Rectal smooth muscle tissue (tissue), 1 donor: ENCODE measurements at regions not wholly inside any gene's neighbourhood (a gene's known extent, or its start where the extent isn't known, plus 50 kb on each side); places are given as distances from the start of the nearest gene placed in this dataset.

ENCODE experiments used
- H3K27ac ChIP-seq: one replicate; pipeline ENCODE4 v1.7.0; 2013; ENCODE audit warnings: low read depth, low read length, inconsistent platforms
- H3K27me3 ChIP-seq: one replicate; pipeline ENCODE4 v1.7.0; 2013; ENCODE audit warnings: low read length; ENCODE audit not compliant: control insufficient read depth, insufficient read depth
- H3K36me3 ChIP-seq: one replicate; pipeline ENCODE4 v1.7.0; 2013; ENCODE audit warnings: low read length; ENCODE audit not compliant: control insufficient read depth, insufficient read depth
- H3K4me1 ChIP-seq: one replicate; pipeline ENCODE4 v1.7.0; 2013; ENCODE audit warnings: low read length; ENCODE audit not compliant: control insufficient read depth, insufficient read depth
- H3K4me3 ChIP-seq: one replicate; pipeline ENCODE4 v1.7.0; 2013; ENCODE audit warnings: low read length
- H3K9ac ChIP-seq: one replicate; pipeline ENCODE4 v1.7.0; 2013; ENCODE audit warnings: low read length

GRCh38 chr1:199307496-199308264 lies 668.8 kb downstream of the PTPRC start:
- Histone ChIP-seq H3K27me3 (no peaks in the 10 kb centered on the region), H3K27ac (no peak overlapping the region), H3K36me3 (no peaks in the 10 kb centered on the region), H3K9ac (no peak overlapping the region), H3K4me3 (no peak overlapping the region), H3K4me1 (no peaks in the 10 kb centered on the region)

GRCh38 chr1:199308349-199308846 lies 669.6 kb downstream of the PTPRC start:
- no peaks in the 10 kb centered on the region for H3K36me3 ChIP-seq
- H3K4me1 ChIP-seq: no peaks in the 10 kb centered on the region
- H3K4me3 ChIP-seq: no peak overlapping the region
- H3K9ac ChIP-seq: no peak overlapping the region
- no peaks in the 10 kb centered on the region for H3K27me3 ChIP-seq
- H3K27ac ChIP-seq: no peak overlapping the region

- H3K27ac ChIP-seq: no peak overlapping the region
- H3K36me3 ChIP-seq: no peaks in the 10 kb centered on the region
- H3K9ac ChIP-seq: no peak overlapping the region
- H3K4me3 ChIP-seq: no peak overlapping the region
- H3K27me3 ChIP-seq: no peaks in the 10 kb centered on the region
- H3K4me1 ChIP-seq: no peaks in the 10 kb centered on the region
Observed at GRCh38 chr1:199310708-199311107, 671.9 kb downstream of the PTPRC start.

- Histone ChIP-seq H3K36me3 (no peaks in the 10 kb centered on the region), H3K27ac (no peak overlapping the region), H3K4me3 (no peak overlapping the region), H3K27me3 (no peaks in the 10 kb centered on the region), H3K9ac (no peak overlapping the region), H3K4me1 (no peaks in the 10 kb centered on the region)
Observed at GRCh38 chr1:199311478-199312262, 672.8 kb downstream of the PTPRC start.

- H3K9ac ChIP-seq: no peak overlapping the region
- H3K4me1 ChIP-seq: no peaks in the 10 kb centered on the region
- no peak overlapping the region for H3K4me3 ChIP-seq
- H3K27ac ChIP-seq: no peak overlapping the region
- H3K27me3 ChIP-seq: no peaks in the 10 kb centered on the region
- H3K36me3 ChIP-seq: no peaks in the 10 kb centered on the region
Observed at GRCh38 chr1:199312626-199313025, 673.8 kb downstream of the PTPRC start.

- no peaks in the 10 kb centered on the region for H3K27me3 ChIP-seq
- H3K4me1 ChIP-seq: no peaks in the 10 kb centered on the region
- H3K9ac ChIP-seq: no peak overlapping the region
- no peaks in the 10 kb centered on the region for H3K36me3 ChIP-seq
- no peak overlapping the region for H3K4me3 ChIP-seq
- H3K27ac ChIP-seq: no peak overlapping the region
Observed at GRCh38 chr1:199313444-199313843, 674.6 kb downstream of the PTPRC start.

GRCh38 chr1:199319341-199319740 lies 680.5 kb downstream of the PTPRC start:
- H3K4me3 ChIP-seq: no peak overlapping the region
- no peak overlapping the region for H3K9ac ChIP-seq

GRCh38 chr1:199322278-199322677 lies 683.4 kb downstream of the PTPRC start:
- H3K36me3 ChIP-seq: no peaks in the 10 kb centered on the region
- no peaks in the 10 kb centered on the region for H3K27me3 ChIP-seq
- H3K4me3 ChIP-seq: no peak overlapping the region
- no peaks in the 10 kb centered on the region for H3K4me1 ChIP-seq
- no peak overlapping the region for H3K9ac ChIP-seq
- no peak overlapping the region for H3K27ac ChIP-seq

More at GRCh38 chr1:199319341-199319740, 680.5 kb downstream of the PTPRC start:
- Histone ChIP-seq H3K27me3 (no peaks in the 10 kb centered on the region), H3K4me1 (no peaks in the 10 kb centered on the region), H3K36me3 (no peaks in the 10 kb centered on the region), H3K27ac (no peak overlapping the region)

GRCh38 chr1:199333180-199333579 lies 694.3 kb upstream of the NR5A2 start:
- Histone ChIP-seq H3K9ac (no peak overlapping the region), H3K27me3 (no peaks in the 10 kb centered on the region), H3K4me3 (no peak overlapping the region), H3K36me3 (no peaks in the 10 kb centered on the region), H3K4me1 (no peaks in the 10 kb centered on the region), H3K27ac (no peak overlapping the region)

- Histone ChIP-seq H3K36me3 (no peaks in the 10 kb centered on the region), H3K27ac (no peak overlapping the region), H3K4me3 (no peak overlapping the region), H3K9ac (no peak overlapping the region), H3K27me3 (no peaks in the 10 kb centered on the region), H3K4me1 (no peaks in the 10 kb centered on the region)
Observed at GRCh38 chr1:199335496-199335895, 692.0 kb upstream of the NR5A2 start.

- no peaks in the 10 kb centered on the region for H3K36me3 ChIP-seq
- no peaks in the 10 kb centered on the region for H3K27me3 ChIP-seq
- H3K4me1 ChIP-seq: no peaks in the 10 kb centered on the region
- H3K9ac ChIP-seq: no peak overlapping the region
- no peak overlapping the region for H3K4me3 ChIP-seq
- no peak overlapping the region for H3K27ac ChIP-seq
Observed at GRCh38 chr1:199336745-199337640, 690.5 kb upstream of the NR5A2 start.

GRCh38 chr1:199338760-199339159 lies 688.8 kb upstream of the NR5A2 start:
- no peaks in the 10 kb centered on the region for H3K27me3 ChIP-seq
- no peak overlapping the region for H3K4me3 ChIP-seq
- no peaks in the 10 kb centered on the region for H3K36me3 ChIP-seq
- H3K4me1 ChIP-seq: no peaks in the 10 kb centered on the region
- no peak overlapping the region for H3K9ac ChIP-seq
- H3K27ac ChIP-seq: no peak overlapping the region
